ENCODE measurements at regions not wholly inside any gene's neighbourhood (a gene's known extent, or its start where the extent isn't known, plus 50 kb on each side); places are given as distances from the start of the nearest gene placed in this dataset.

DNA sequence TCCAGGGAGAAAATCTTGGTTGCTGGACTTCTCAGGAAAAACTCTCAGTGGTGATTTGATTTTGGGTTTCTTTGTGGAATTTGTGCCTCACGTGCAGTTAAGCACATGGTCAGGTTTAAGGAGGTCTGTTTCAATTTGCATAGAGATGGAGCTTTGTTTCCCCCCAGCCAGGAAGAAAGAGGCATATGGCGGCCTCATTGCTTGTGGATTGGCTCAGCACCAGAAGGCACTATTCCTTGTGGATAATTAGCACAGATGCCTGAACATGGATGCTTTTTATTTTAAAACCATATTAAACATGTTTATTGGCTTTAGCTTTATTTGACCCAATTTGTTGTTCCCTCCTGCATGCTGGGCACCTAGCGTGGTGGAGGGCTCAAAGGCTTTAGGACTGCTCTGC, 125.1 kb upstream of the RGMA start:
- TF ChIP-seq CTCF (IDR thresholded peaks at IDR 0.05; ENCODE audit: insufficient read depth, low read length) (no peak), REST (IDR thresholded peaks at IDR 0.05; ENCODE audit: insufficient replicate concordance, low read depth) (no peak), POLR2AphosphoS5 (IDR thresholded peaks at IDR 0.05; ENCODE audit: low read depth) (no peak)

Measured in HL-60 (cell line).